ENCODE measurements at regions not wholly inside any gene's neighbourhood (a gene's known extent, or its start where the extent isn't known, plus 50 kb on each side); places are given as distances from the start of the nearest gene placed in this dataset.
A peak's percentile ranks its signal among the peaks of the same experiment; 100 is the strongest.
"Not testable (repeated sequence)": the region's sequence is repeated elsewhere in the genome, so short reads cannot be mapped to it uniquely, and the experiment has no call there.

DNA sequence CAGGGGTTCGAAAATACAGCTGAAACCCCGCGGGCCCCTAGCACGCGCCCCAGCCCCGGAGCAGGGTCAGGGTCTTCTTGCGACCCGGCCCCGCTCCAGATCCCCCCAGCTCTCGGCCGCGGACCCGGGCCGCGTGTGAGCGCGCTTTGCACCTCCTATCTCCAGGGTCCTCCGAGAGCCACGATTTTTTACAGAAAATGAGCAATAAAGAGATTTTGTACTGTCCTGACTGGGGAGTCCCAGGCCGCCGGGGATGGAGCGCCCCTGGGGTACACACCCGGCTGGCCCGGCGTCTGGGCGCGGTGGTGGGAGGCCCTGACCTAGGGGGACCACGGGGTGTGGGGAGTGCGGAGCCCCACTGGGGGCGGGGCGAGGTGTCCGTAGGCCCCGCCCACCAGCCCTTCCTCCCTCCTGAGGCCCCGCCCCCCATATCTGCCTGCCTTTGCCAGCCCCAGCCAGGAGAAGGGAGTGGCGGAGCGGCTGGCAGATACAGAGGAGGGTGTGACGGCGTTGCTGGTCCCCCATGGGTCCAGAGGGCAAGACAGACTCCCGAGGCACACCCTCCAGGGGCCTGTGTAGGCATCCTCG, 92.7 kb upstream of the HMX1 start:
- H3K79me2 ChIP-seq (ENCODE audit: control insufficient read depth, insufficient read depth, low read length, poor library complexity); H3K27ac ChIP-seq (ENCODE audit: low read depth, low read length); H2AK5ac ChIP-seq (ENCODE audit: low read length); H3K36me3 ChIP-seq (ENCODE audit: control insufficient read depth in 1 of 2, insufficient read depth in 2 of 2, low read length in 2 of 2); H4K8ac ChIP-seq (ENCODE audit: low read depth, low read length); H3K18ac ChIP-seq (ENCODE audit: low read length); H3K4me3 ChIP-seq (ENCODE audit: low read depth, low read length); H3K9me3 ChIP-seq (ENCODE audit: insufficient read depth, low read depth, low read length); H3K23ac ChIP-seq (ENCODE audit: low read length); H4K12ac ChIP-seq (ENCODE audit: low read depth, low read length); H2BK5ac ChIP-seq (ENCODE audit: low read depth, low read length, poor library complexity); H3K4me1 ChIP-seq (ENCODE audit: control insufficient read depth in 1 of 2, insufficient read depth in 2 of 2, low read length in 2 of 2); H3K9ac ChIP-seq (ENCODE audit: low read length); H2BK120ac ChIP-seq (ENCODE audit: insufficient read depth, low read length, poor library complexity); H3K14ac ChIP-seq (ENCODE audit: low read length); DNase-seq; H4K91ac ChIP-seq (ENCODE audit: low read depth, low read length); H3K27me3 ChIP-seq (ENCODE audit: insufficient read depth, low read length); H2BK12ac ChIP-seq (ENCODE audit: low read length); H3K4ac ChIP-seq (ENCODE audit: low read depth, low read length); H3K79me1 ChIP-seq (ENCODE audit: low read length); H3K4me2 ChIP-seq (ENCODE audit: low read length); H2AFZ ChIP-seq (ENCODE audit: insufficient read depth, low read length, poor library complexity): not testable (repeated sequence)
- no CpG with 5 or more reads among the region's 40 CpGs for WGBS (ENCODE audit: extremely low coverage, insufficient coverage, insufficient read length)

DNA sequence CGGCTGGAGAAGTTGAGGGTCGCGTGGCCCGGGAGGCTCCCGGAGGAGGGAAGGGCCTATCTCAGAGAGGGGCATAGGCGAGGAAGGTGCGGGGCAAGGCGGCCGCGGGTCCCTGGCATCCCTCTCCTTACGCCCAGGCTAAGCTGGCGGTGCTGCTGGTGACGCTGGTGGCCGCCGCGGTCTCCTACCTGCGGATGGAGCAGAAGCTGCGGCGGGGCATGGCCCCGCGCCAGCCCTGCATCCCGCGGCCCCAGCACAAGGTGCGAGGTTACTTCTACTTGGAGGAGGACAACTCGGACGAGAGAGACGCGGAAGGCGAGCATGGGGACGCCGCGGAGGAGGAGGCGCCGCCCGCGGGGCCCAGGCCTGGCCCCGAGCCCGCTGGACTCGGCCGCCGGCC, 91.9 kb upstream of the HMX1 start:
- H3K4me3 ChIP-seq (ENCODE audit: low read depth, low read length); H2BK12ac ChIP-seq (ENCODE audit: low read length); H2AFZ ChIP-seq (ENCODE audit: insufficient read depth, low read length, poor library complexity); H3K9me3 ChIP-seq (ENCODE audit: insufficient read depth, low read depth, low read length); H2BK120ac ChIP-seq (ENCODE audit: insufficient read depth, low read length, poor library complexity); H3K79me1 ChIP-seq (ENCODE audit: low read length); H3K18ac ChIP-seq (ENCODE audit: low read length); H4K12ac ChIP-seq (ENCODE audit: low read depth, low read length); H3K4me1 ChIP-seq (ENCODE audit: control insufficient read depth in 1 of 2, insufficient read depth in 2 of 2, low read length in 2 of 2); H3K23ac ChIP-seq (ENCODE audit: low read length); H4K8ac ChIP-seq (ENCODE audit: low read depth, low read length); H3K27me3 ChIP-seq (ENCODE audit: insufficient read depth, low read length); H3K4ac ChIP-seq (ENCODE audit: low read depth, low read length); H3K79me2 ChIP-seq (ENCODE audit: control insufficient read depth, insufficient read depth, low read length, poor library complexity); H3K36me3 ChIP-seq (ENCODE audit: control insufficient read depth in 1 of 2, insufficient read depth in 2 of 2, low read length in 2 of 2); H2BK5ac ChIP-seq (ENCODE audit: low read depth, low read length, poor library complexity); H4K91ac ChIP-seq (ENCODE audit: low read depth, low read length); H3K9ac ChIP-seq (ENCODE audit: low read length); DNase-seq; H2AK5ac ChIP-seq (ENCODE audit: low read length); H3K27ac ChIP-seq (ENCODE audit: low read depth, low read length); H3K14ac ChIP-seq (ENCODE audit: low read length): not testable (repeated sequence)
- H3K4me2 ChIP-seq (ENCODE audit: low read length): peak overlapping the region; percentile 45
- no CpG with 5 or more reads among the region's 41 CpGs for WGBS (ENCODE audit: extremely low coverage, insufficient coverage, insufficient read length)

DNA sequence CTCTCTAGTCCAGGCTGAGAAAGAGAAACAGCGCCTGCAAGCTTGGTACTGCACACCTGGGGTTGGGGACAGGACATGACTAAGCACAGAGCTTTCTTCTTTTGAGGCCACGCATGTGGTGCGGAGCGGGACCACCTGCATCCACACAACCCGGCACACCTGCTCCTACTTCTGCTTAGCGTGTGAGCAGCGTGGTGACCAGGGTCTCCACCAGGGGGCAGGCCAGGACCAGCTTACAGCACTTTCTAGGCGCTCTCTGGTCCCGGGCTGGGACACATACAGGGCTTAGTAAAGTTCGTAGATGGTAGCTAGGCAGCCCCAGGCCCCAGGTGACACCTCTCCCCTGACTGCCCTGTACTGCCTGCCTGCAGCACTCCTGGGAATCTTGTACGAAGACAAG, 89.7 kb upstream of the HMX1 start:
- not testable (repeated sequence) for H4K8ac ChIP-seq (ENCODE audit: low read depth, low read length); H2AFZ ChIP-seq (ENCODE audit: insufficient read depth, low read length, poor library complexity); H2BK5ac ChIP-seq (ENCODE audit: low read depth, low read length, poor library complexity); H2AK5ac ChIP-seq (ENCODE audit: low read length); H3K9me3 ChIP-seq (ENCODE audit: insufficient read depth, low read depth, low read length); H4K91ac ChIP-seq (ENCODE audit: low read depth, low read length); H3K4me2 ChIP-seq (ENCODE audit: low read length); H3K79me1 ChIP-seq (ENCODE audit: low read length); H3K18ac ChIP-seq (ENCODE audit: low read length); H2BK12ac ChIP-seq (ENCODE audit: low read length); H2BK120ac ChIP-seq (ENCODE audit: insufficient read depth, low read length, poor library complexity); H3K4me1 ChIP-seq (ENCODE audit: control insufficient read depth in 1 of 2, insufficient read depth in 2 of 2, low read length in 2 of 2); H3K23ac ChIP-seq (ENCODE audit: low read length); H3K4ac ChIP-seq (ENCODE audit: low read depth, low read length); H3K4me3 ChIP-seq (ENCODE audit: low read depth, low read length); H4K12ac ChIP-seq (ENCODE audit: low read depth, low read length); H3K27ac ChIP-seq (ENCODE audit: low read depth, low read length); H3K36me3 ChIP-seq (ENCODE audit: control insufficient read depth in 1 of 2, insufficient read depth in 2 of 2, low read length in 2 of 2); H3K27me3 ChIP-seq (ENCODE audit: insufficient read depth, low read length); H3K9ac ChIP-seq (ENCODE audit: low read length); H3K14ac ChIP-seq (ENCODE audit: low read length); H3K79me2 ChIP-seq (ENCODE audit: control insufficient read depth, insufficient read depth, low read length, poor library complexity)
- peak; percentile 56 to 75 for DNase-seq
- no CpG with 5 or more reads among the region's 11 CpGs for WGBS (ENCODE audit: extremely low coverage, insufficient coverage, insufficient read length)

DNA sequence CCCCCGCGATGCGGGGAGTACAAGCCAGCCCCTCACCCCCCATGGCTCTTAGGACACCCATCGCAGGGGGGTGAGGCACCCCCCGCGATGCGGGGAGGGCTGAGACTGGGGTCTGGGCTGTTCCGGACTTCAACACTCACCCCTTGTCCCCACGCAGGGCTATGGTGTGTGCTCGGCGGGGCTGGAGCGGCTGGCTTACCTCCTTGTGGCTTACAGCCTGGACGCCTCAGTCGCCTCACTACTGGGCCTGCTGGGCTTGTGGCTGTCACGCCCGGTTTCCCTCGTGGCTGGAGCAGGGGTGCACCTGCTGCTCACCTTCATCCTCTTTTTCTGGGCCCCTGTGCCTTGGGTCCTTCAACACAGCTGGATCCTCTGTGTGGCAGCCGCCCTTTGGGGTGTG, 87.8 kb upstream of the HMX1 start:
- H3K79me2 ChIP-seq (ENCODE audit: control insufficient read depth, insufficient read depth, low read length, poor library complexity); H3K79me1 ChIP-seq (ENCODE audit: low read length); DNase-seq; H4K12ac ChIP-seq (ENCODE audit: low read depth, low read length); H4K8ac ChIP-seq (ENCODE audit: low read depth, low read length); H2BK120ac ChIP-seq (ENCODE audit: insufficient read depth, low read length, poor library complexity); H3K4me3 ChIP-seq (ENCODE audit: low read depth, low read length); H3K14ac ChIP-seq (ENCODE audit: low read length); H3K4ac ChIP-seq (ENCODE audit: low read depth, low read length); H3K23ac ChIP-seq (ENCODE audit: low read length); H2BK12ac ChIP-seq (ENCODE audit: low read length); H3K27ac ChIP-seq (ENCODE audit: low read depth, low read length); H3K4me2 ChIP-seq (ENCODE audit: low read length); H2AK5ac ChIP-seq (ENCODE audit: low read length); H4K91ac ChIP-seq (ENCODE audit: low read depth, low read length); H2AFZ ChIP-seq (ENCODE audit: insufficient read depth, low read length, poor library complexity); H3K36me3 ChIP-seq (ENCODE audit: control insufficient read depth in 1 of 2, insufficient read depth in 2 of 2, low read length in 2 of 2); H3K4me1 ChIP-seq (ENCODE audit: control insufficient read depth in 1 of 2, insufficient read depth in 2 of 2, low read length in 2 of 2); H3K9me3 ChIP-seq (ENCODE audit: insufficient read depth, low read depth, low read length); H3K18ac ChIP-seq (ENCODE audit: low read length); H3K27me3 ChIP-seq (ENCODE audit: insufficient read depth, low read length); H3K9ac ChIP-seq (ENCODE audit: low read length); H2BK5ac ChIP-seq (ENCODE audit: low read depth, low read length, poor library complexity): not testable (repeated sequence)
- no CpG with 5 or more reads among the region's 18 CpGs for WGBS (ENCODE audit: extremely low coverage, insufficient coverage, insufficient read length)

Data from trophoblast cell (in vitro differentiated cells and primary cell).